ENCODE measurements at regions not wholly inside any gene's neighbourhood (a gene's known extent, or its start where the extent isn't known, plus 50 kb on each side); places are given as distances from the start of the nearest gene placed in this dataset.

DNA sequence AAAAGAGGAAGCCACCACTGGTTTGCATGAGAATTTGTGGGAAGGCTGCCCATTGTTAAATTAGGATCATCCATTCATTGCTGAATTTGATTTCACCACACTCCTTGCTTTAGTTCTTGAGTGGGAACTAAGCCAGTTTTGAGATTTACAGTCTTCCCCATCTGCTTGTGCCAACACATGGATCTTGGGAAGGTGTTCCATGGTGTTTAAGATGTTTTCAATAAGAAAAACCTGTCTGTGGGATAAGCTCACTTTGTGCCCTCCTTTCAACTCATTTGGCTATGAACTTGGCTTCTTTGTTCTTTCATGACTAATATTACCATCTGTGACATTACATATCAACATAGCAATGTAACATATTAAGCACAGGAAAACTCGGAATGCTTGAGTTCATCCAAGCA lies 73.2 kb downstream of the INHBA start:
- TF ChIP-seq, protein P1, sequence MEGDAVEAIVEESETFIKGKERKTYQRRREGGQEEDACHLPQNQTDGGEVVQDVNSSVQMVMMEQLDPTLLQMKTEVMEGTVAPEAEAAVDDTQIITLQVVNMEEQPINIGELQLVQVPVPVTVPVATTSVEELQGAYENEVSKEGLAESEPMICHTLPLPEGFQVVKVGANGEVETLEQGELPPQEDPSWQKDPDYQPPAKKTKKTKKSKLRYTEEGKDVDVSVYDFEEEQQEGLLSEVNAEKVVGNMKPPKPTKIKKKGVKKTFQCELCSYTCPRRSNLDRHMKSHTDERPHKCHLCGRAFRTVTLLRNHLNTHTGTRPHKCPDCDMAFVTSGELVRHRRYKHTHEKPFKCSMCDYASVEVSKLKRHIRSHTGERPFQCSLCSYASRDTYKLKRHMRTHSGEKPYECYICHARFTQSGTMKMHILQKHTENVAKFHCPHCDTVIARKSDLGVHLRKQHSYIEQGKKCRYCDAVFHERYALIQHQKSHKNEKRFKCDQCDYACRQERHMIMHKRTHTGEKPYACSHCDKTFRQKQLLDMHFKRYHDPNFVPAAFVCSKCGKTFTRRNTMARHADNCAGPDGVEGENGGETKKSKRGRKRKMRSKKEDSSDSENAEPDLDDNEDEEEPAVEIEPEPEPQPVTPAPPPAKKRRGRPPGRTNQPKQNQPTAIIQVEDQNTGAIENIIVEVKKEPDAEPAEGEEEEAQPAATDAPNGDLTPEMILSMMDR (conservative IDR thresholded peaks at IDR 0.05) = no peak
- peak overlapping the region; percentile 26 for H2BK20ac ChIP-seq (ENCODE audit: low read depth, low read length, poor library complexity, severe bottlenecking)
- no peak overlapping the region for H2AFZ ChIP-seq (ENCODE audit: low read length)
- no peaks in the 10 kb centered on the region for H3K27me3 ChIP-seq (ENCODE audit: insufficient read depth, low read length)
- no peak overlapping the region for H3K14ac ChIP-seq (ENCODE audit: insufficient read depth, low read length)
- DNase-seq = no peak
- no peak overlapping the region for H4K8ac ChIP-seq (replicated peaks; ENCODE audit: insufficient read length, low read depth, low read length)
- H3K23me2 ChIP-seq (ENCODE audit: insufficient read length, low read depth, low read length, poor library complexity, severe bottlenecking) = no peaks in the 10 kb centered on the region
- Mint-ChIP-seq H3K27me3 (ENCODE audit: low read depth) (no peaks in the 10 kb centered on the region), H3K9me3 (peaks cover 0 to 3% of the 10 kb centered on the region in 2 experiments; a peak in 4 of 5 replicates), H3K4me3 (peak overlapping the region; percentile 9 to 14; a peak in 2 of 5 replicates), H3K27ac (peak overlapping the region; percentile 22 to 71 (median 60); a peak in 2 of 7 replicates), H3K36me3 (ENCODE audit: insufficient read depth in 1 of 3, low read depth in 3 of 3) (peaks cover 0 to 7% (median under 1%) of the 10 kb centered on the region in 3 experiments; a peak in 3 of 7 replicates), H3K4me1 (peaks cover 61 to 63% of the 10 kb centered on the region in 2 experiments)
- no peak overlapping the region for H3K23ac ChIP-seq (ENCODE audit: insufficient read length, low read depth, low read length)
- no peak overlapping the region for H2BK15ac ChIP-seq (ENCODE audit: low read depth, low read length)
- no peaks in the 10 kb centered on the region for H4K20me1 ChIP-seq (ENCODE audit: control insufficient read depth, insufficient read depth, insufficient read length)
- no peaks in the 10 kb centered on the region for H3K9me3 ChIP-seq (ENCODE audit: control insufficient read depth, low read depth, low read length)
- H4K5ac ChIP-seq (ENCODE audit: insufficient read length, low read depth, low read length) = no peak overlapping the region
- peak overlapping the region; percentile 31 for H3K4me2 ChIP-seq (ENCODE audit: insufficient read depth, insufficient read length, low read length)
- H2BK5ac ChIP-seq (ENCODE audit: insufficient read length, low read length) = no peak overlapping the region
- H3K4ac ChIP-seq (ENCODE audit: low read depth, low read length) = no peak overlapping the region
- H3K56ac ChIP-seq (ENCODE audit: insufficient read length, low read depth, low read length) = no peak overlapping the region
- peak overlapping the region; percentile 76 for H3K27ac ChIP-seq (ENCODE audit: insufficient read length, low read depth, low read length)
- no peak overlapping the region for H3K9ac ChIP-seq (ENCODE audit: extremely low read depth, insufficient read length, low read length)
- H3K79me1 ChIP-seq (ENCODE audit: insufficient read depth, low read depth, low read length, poor library complexity, severe bottlenecking) = no peaks in the 10 kb centered on the region
- no peak overlapping the region for H2BK120ac ChIP-seq (ENCODE audit: low read depth, low read length, poor library complexity, severe bottlenecking)
- no peak overlapping the region for H3K18ac ChIP-seq (ENCODE audit: insufficient read length, low read depth, low read length)
- peaks cover 10% of the 10 kb centered on the region; the same call in 1 of the 2 replicates for H3K4me1 ChIP-seq (ENCODE audit: insufficient read depth, low read length)
- WGBS (ENCODE audit: extremely low coverage, insufficient read length, low lambda C conversion rate) = no CpG with 5 or more reads among the region's 1 CpG
- no peak overlapping the region for H4K91ac ChIP-seq (ENCODE audit: insufficient read length, low read depth, low read length)
- H2AK5ac ChIP-seq (ENCODE audit: insufficient read length, low read length) = peak overlapping the region; percentile 9
- H3T11ph ChIP-seq (ENCODE audit: low read length) = no peak overlapping the region
- no peaks in the 10 kb centered on the region for H3K79me2 ChIP-seq (ENCODE audit: insufficient read depth, low read length)
- no peak overlapping the region for H2BK12ac ChIP-seq (ENCODE audit: insufficient read length, low read depth, low read length)

All from H9 (cell line).